ENCODE measurements at regions not wholly inside any gene's neighbourhood (a gene's known extent, or its start where the extent isn't known, plus 50 kb on each side); places are given as distances from the start of the nearest gene placed in this dataset.

GRCh38 chr18:22783662-22784076 is 149.5 kb upstream of the RBBP8 start:
- TF ChIP-seq CTCF (IDR thresholded peaks at IDR 0.05) (no peak), POLR2A (IDR thresholded peaks at IDR 0.05) (no peak)

All from esophagus squamous epithelium (tissue), 4 donors.